ENCODE measurements at regions not wholly inside any gene's neighbourhood (a gene's known extent, or its start where the extent isn't known, plus 50 kb on each side); places are given as distances from the start of the nearest gene placed in this dataset.

DNA sequence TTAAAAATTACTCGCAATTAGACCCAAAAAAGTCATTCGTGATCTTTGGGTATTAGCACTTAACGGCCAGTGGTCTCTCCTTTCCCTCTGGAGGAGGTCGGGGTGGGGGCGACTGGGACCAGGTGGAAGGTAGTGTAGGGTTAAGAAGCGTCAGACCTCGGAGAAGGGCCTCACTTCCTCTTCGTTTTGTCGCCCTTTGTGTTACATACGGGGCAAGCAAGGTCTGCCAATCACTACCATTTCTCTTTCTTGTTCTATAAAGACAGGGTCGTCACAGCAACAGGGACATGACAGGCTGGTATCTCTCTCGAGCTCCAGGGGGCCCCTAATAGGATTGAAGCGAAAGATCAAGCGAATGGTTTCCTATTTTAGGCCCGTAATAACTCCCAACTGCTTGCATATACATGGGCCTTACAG is 136.6 kb downstream of the INSIG2 start:
- H3K4me3 ChIP-seq (ENCODE audit: low read depth, low read length, poor library complexity, severe bottlenecking) = peak overlapping the region; percentile 62
- H3K27me3 ChIP-seq (ENCODE audit: insufficient read depth, low read length) = no peaks in the 10 kb centered on the region
- H3K4me2 ChIP-seq (ENCODE audit: low read length) = peak overlapping the region; percentile 83
- H3K36me3 ChIP-seq (ENCODE audit: insufficient read depth, low read length) = no peaks in the 10 kb centered on the region
- no peak overlapping the region for H3K27ac ChIP-seq (ENCODE audit: low read depth, low read length, poor library complexity, severe bottlenecking)
- H3K9me3 ChIP-seq (ENCODE audit: low read length) = no peaks in the 10 kb centered on the region
- TF ChIP-seq, protein P1, sequence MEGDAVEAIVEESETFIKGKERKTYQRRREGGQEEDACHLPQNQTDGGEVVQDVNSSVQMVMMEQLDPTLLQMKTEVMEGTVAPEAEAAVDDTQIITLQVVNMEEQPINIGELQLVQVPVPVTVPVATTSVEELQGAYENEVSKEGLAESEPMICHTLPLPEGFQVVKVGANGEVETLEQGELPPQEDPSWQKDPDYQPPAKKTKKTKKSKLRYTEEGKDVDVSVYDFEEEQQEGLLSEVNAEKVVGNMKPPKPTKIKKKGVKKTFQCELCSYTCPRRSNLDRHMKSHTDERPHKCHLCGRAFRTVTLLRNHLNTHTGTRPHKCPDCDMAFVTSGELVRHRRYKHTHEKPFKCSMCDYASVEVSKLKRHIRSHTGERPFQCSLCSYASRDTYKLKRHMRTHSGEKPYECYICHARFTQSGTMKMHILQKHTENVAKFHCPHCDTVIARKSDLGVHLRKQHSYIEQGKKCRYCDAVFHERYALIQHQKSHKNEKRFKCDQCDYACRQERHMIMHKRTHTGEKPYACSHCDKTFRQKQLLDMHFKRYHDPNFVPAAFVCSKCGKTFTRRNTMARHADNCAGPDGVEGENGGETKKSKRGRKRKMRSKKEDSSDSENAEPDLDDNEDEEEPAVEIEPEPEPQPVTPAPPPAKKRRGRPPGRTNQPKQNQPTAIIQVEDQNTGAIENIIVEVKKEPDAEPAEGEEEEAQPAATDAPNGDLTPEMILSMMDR (IDR thresholded peaks at IDR 0.05; ENCODE audit: low read length) = no peak
- TF ChIP-seq EZH2 (IDR thresholded peaks at IDR 0.05; ENCODE audit: borderline replicate concordance, low read length) = no peak
- no peaks in the 10 kb centered on the region for H3K9me2 ChIP-seq (ENCODE audit: low read depth, low read length)
- H4K20me1 ChIP-seq (ENCODE audit: insufficient read depth, low read length) = no peaks in the 10 kb centered on the region
- peaks cover 18% of the 10 kb centered on the region for H3K4me1 ChIP-seq (ENCODE audit: insufficient read depth, low read length, severe bottlenecking)
- H2AFZ ChIP-seq (ENCODE audit: low read length) = no peak overlapping the region
- no peaks in the 10 kb centered on the region for H3K79me2 ChIP-seq (ENCODE audit: insufficient read depth, low read length)
- H3K9ac ChIP-seq (ENCODE audit: low read length) = peak overlapping the region; percentile 52; the same call in 1 of the 2 replicates
- H3F3A ChIP-seq (ENCODE audit: insufficient read depth, low read length) = no peaks in the 10 kb centered on the region

DNA sequence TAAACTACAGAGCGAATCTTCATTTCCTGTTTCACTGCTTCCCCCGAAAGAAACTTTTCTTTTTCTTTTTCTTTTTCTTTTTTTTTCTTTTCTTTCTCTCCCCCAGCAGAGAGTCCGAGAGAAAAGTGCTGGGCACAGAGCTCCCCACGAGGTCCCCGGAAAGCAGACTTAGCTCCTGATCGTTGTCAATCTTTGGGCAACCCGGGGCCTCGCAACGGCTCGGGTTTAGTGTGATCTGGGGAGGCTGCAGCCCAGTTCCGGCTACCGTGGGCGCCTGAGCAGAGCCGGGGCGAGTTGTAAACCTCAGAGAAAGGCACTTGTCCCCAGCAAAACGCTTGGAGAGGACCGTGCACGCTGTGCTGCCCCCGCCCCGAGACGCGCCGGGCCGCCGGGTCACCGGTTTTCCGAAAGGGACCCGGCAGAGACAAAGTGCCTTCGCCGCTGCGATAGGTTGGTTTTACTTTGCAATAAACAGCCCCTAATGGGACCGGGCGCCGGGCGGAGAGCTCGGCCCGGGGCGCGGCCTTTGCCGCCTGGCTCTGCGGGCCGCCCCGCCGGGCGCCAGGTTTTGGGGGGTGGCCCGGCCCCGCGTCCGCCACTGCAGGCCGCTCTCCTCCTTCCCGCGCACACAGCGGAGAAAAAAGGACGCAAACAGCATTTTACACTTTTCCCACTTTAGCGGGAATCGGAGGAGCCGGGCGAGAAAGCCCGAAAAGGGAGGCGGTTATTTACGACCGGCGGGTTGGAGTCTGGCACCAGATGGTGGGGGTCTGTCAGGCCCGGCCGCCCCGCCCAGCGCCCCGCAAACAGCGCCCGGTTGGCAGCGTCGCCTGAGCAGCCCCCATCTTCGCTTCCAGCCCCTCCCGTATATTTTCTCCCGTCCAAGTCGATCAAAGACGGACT is 136.0 kb downstream of the INSIG2 start:
- Histone ChIP-seq H2AFZ (ENCODE audit: low read length) (peak overlapping the region; percentile 97), H4K20me1 (ENCODE audit: insufficient read depth, low read length) (no peaks in the 10 kb centered on the region), H3K36me3 (ENCODE audit: insufficient read depth, low read length) (no peaks in the 10 kb centered on the region), H3K4me1 (ENCODE audit: insufficient read depth, low read length, severe bottlenecking) (peaks cover 18% of the 10 kb centered on the region), H3K79me2 (ENCODE audit: insufficient read depth, low read length) (no peaks in the 10 kb centered on the region), H3K9ac (ENCODE audit: low read length) (peak overlapping the region; percentile 52), H3K4me2 (ENCODE audit: low read length) (peak overlapping the region; percentile 83), H3K9me2 (ENCODE audit: low read depth, low read length) (no peaks in the 10 kb centered on the region), H3K27me3 (ENCODE audit: insufficient read depth, low read length) (no peaks in the 10 kb centered on the region), H3K9me3 (ENCODE audit: low read length) (no peaks in the 10 kb centered on the region), H3F3A (ENCODE audit: insufficient read depth, low read length) (no peaks in the 10 kb centered on the region), H3K4me3 (ENCODE audit: low read depth, low read length, poor library complexity, severe bottlenecking) (peak overlapping the region; percentile 62), H3K27ac (ENCODE audit: low read depth, low read length, poor library complexity, severe bottlenecking) (no peak overlapping the region)
- TF ChIP-seq, protein P1 (IDR thresholded peaks at IDR 0.05; ENCODE audit: low read length) = no peak
- no peak for TF ChIP-seq EZH2 (IDR thresholded peaks at IDR 0.05; ENCODE audit: borderline replicate concordance, low read length)

DNA sequence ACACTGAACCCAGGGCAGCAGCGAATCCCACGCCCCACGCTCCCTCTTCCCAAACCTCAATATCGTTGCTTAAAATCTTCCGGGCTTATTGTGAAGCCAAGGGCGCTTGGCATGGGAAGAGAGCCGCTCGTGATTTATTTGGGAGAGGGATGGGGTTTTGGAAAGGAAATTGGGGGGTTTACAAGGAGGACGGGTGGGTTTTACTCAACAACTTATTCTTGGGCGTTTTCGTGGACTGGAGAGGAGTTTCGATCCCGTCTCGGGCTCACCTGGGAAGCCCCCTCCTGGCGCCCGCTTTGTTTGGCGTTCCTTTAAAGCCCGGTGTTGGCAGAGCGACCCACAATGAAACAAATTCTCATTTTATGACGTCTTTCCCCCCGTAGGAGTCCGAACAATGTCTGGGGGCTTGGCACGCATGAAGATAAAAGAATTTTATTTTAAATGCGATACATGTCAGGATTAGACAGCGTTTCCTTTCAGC is 135.3 kb downstream of the INSIG2 start:
- TF ChIP-seq EZH2 (IDR thresholded peaks at IDR 0.05; ENCODE audit: borderline replicate concordance, low read length) = no peak
- TF ChIP-seq, protein P1 (IDR thresholded peaks at IDR 0.05; ENCODE audit: low read length) = no peak
- H3K9me2 ChIP-seq (ENCODE audit: low read depth, low read length) = no peaks in the 10 kb centered on the region
- H3F3A ChIP-seq (ENCODE audit: insufficient read depth, low read length) = no peaks in the 10 kb centered on the region
- H2AFZ ChIP-seq (ENCODE audit: low read length) = peak overlapping the region; percentile 97
- H3K79me2 ChIP-seq (ENCODE audit: insufficient read depth, low read length) = no peaks in the 10 kb centered on the region
- H3K27me3 ChIP-seq (ENCODE audit: insufficient read depth, low read length) = no peaks in the 10 kb centered on the region
- H3K4me2 ChIP-seq (ENCODE audit: low read length) = peak overlapping the region; percentile 83
- H3K9me3 ChIP-seq (ENCODE audit: low read length) = no peaks in the 10 kb centered on the region
- H3K4me1 ChIP-seq (ENCODE audit: insufficient read depth, low read length, severe bottlenecking) = peaks cover 18% of the 10 kb centered on the region
- no peaks in the 10 kb centered on the region for H4K20me1 ChIP-seq (ENCODE audit: insufficient read depth, low read length)
- no peak overlapping the region for H3K27ac ChIP-seq (ENCODE audit: low read depth, low read length, poor library complexity, severe bottlenecking)
- peak overlapping the region; percentile 62 for H3K4me3 ChIP-seq (ENCODE audit: low read depth, low read length, poor library complexity, severe bottlenecking)
- H3K9ac ChIP-seq (ENCODE audit: low read length) = peak overlapping the region; percentile 52
- H3K36me3 ChIP-seq (ENCODE audit: insufficient read depth, low read length) = no peaks in the 10 kb centered on the region
